LNCaP clone FGC (cell line): ENCODE measurements at regions not wholly inside any gene's neighbourhood (a gene's known extent, or its start where the extent isn't known, plus 50 kb on each side); places are given as distances from the start of the nearest gene placed in this dataset.
"Not testable (repeated sequence)": the region's sequence is repeated elsewhere in the genome, so short reads cannot be mapped to it uniquely, and the experiment has no call there.

ENCODE experiments used
- DNase-seq: peaks from one replicate; pipeline ENCODE4 v3.0.0-alpha.2; 2011; ENCODE audit warnings: low read depth
- H3K4me3 ChIP-seq: 2 replicates; pipeline ENCODE4 v1.5.1; 2011; ENCODE audit warnings: mild to moderate bottlenecking, low read depth, low read length, control low read depth
- TF ChIP-seq, protein P1 (sequence below): IDR thresholded peaks from 2 replicates; pipeline ENCODE4 v1.5.1; 2012; ENCODE audit warnings: mild to moderate bottlenecking; ENCODE audit not compliant: control insufficient read depth, insufficient read depth; ENCODE audit errors: extremely low read depth

DNA sequence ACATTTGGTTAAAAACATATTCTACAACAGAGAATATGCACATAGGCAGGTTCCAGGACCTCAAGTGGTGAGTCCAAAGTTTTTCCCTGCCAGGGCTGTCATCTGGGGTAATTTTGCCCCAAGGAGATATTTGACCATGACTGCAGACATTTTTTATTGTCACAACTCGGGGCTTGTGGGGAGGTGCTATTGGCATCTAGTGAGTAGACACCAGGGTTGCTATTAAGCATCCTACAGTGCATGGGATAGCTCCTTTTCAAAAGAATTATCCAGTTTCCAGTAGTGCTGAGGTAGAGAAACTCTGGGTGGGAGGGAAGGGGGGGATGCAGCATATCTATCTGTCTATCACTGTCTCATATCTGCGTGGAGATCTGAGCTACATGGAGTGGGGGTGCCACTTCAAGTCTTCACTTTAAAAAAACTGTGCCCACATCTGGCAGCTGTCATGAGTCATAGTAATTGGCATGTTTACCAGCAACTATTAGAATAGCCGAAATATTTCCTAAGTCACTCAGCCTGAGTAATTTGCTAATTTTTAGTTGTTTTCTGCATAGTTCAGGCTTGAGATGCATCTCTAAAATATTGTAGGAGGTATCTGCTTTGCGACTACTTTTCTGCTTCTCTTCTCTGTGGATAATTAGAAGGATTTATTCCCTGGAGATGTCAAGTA is 254.0 kb upstream of the RBMS1 start:
- TF ChIP-seq, protein P1, sequence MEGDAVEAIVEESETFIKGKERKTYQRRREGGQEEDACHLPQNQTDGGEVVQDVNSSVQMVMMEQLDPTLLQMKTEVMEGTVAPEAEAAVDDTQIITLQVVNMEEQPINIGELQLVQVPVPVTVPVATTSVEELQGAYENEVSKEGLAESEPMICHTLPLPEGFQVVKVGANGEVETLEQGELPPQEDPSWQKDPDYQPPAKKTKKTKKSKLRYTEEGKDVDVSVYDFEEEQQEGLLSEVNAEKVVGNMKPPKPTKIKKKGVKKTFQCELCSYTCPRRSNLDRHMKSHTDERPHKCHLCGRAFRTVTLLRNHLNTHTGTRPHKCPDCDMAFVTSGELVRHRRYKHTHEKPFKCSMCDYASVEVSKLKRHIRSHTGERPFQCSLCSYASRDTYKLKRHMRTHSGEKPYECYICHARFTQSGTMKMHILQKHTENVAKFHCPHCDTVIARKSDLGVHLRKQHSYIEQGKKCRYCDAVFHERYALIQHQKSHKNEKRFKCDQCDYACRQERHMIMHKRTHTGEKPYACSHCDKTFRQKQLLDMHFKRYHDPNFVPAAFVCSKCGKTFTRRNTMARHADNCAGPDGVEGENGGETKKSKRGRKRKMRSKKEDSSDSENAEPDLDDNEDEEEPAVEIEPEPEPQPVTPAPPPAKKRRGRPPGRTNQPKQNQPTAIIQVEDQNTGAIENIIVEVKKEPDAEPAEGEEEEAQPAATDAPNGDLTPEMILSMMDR = no peak
- DNase-seq = no peak
- H3K4me3 ChIP-seq = no peak overlapping the region

DNA sequence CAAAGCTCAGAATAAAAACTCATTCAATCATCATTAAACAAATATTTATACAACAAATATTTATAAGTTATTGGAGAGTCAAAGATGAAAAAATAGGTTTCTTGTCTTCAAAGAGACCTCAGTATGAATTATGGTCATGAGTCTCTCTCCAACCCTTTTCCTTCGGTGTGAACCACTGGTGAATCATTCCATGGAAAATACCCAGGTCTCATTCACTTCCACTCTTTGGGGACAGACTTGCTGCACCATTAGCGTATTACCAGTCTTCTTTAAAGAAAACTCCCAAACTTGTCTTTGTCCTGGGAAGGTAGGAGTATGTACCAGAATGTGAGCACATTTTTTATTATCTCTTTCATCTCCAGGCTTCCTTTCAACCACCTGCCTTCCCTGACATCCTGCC is 257.4 kb upstream of the RBMS1 start:
- TF ChIP-seq, protein P1 = no peak
- DNase-seq = no peak
- no peak overlapping the region for H3K4me3 ChIP-seq

DNA sequence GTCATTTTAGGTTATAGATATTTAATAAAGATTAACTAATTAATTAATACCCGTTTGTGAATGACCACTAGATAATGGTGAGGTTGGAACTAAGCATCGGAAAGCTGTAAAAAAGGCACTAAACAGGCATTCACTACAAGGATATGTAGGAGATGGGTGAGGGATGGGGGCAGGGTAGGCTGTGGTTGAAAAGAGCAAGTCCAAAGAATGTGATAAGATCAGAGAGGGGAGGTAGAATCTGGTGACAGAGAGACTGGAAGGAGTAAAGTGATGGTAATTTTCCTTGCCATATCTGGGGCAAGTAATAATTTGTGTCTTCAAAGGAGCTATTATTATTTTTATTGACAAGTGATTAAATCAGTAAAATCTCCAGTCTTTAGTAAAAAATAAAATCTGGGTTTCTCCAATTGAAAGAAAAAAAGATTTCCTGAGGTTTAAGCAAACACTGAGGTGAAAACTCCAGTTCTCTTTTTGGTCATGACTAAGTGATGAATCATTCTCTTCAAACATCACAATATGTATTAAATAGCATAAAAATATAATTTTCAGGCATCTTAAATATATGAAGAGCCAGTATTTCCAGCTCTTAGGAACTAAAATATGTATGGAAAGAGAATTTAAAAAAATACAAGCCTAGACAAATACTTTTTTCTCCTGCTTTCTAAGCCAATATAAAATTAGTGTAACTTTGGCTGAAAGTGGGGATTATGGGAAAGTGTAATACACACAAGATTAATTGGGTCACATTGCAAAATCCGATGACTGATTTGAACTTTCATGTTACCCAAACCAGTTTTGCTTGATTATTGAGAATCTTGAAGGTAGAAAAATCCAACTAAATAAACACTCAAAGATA is 259.1 kb upstream of the RBMS1 start:
- TF ChIP-seq, protein P1 = no peak
- no peak for DNase-seq
- no peak overlapping the region for H3K4me3 ChIP-seq

DNA sequence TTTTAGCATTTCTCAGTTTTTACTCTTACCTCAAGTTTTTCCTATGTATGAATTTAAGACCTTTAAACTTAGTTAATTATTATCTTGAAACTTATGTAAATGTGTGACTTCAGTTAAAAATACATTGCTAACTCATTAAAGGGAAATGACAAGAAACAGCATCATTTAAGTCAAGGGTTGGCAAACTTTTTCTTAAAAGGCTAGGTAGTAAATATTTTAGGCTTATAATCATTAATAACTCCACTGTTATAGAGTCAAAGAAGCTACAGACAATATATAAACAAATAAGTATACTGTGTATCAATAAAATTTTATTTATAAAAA is 259.7 kb upstream of the RBMS1 start:
- no peak overlapping the region for H3K4me3 ChIP-seq
- DNase-seq = no peak
- TF ChIP-seq, protein P1 = no peak

DNA sequence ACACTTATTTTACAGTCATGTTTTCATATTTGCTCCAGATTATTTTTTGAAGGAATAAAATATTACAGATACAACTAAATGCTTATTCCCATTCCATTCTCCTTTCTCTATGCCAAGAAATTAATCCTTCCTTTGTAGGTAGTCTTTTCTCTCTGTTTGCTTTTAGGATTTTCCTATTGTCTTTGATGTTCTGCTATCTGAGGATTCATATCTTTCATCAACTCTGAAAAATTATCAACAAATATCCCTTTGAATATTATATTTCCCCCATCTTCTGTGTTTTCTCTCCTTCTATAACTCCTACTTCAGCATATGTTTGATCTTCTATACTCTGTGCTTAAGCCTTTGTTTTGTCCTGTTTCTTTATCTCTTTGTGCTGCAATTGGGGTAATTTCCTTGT is 260.4 kb upstream of the RBMS1 start:
- H3K4me3 ChIP-seq = no peak overlapping the region
- TF ChIP-seq, protein P1 = no peak
- DNase-seq = no peak

DNA sequence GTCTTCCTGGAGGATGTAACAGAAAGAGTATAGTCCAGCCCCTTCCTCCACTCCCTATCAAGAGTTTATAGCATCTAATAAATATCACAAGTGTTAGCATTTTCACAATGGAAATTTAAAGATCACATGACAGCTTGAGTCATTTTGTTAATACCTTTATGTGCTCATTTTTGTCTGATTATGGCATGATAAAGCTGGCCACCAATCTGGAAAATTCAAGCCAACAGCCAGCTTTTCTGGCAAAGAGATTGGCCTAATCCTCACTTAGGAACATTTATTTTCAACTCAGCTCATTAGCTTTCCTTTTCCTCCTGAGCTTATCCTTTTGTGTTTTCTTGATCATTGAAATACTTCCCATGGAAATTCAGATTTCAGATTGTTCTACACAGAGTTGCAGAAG is 262.9 kb upstream of the RBMS1 start:
- no peak overlapping the region for H3K4me3 ChIP-seq
- no peak for DNase-seq
- TF ChIP-seq, protein P1 = no peak

DNA sequence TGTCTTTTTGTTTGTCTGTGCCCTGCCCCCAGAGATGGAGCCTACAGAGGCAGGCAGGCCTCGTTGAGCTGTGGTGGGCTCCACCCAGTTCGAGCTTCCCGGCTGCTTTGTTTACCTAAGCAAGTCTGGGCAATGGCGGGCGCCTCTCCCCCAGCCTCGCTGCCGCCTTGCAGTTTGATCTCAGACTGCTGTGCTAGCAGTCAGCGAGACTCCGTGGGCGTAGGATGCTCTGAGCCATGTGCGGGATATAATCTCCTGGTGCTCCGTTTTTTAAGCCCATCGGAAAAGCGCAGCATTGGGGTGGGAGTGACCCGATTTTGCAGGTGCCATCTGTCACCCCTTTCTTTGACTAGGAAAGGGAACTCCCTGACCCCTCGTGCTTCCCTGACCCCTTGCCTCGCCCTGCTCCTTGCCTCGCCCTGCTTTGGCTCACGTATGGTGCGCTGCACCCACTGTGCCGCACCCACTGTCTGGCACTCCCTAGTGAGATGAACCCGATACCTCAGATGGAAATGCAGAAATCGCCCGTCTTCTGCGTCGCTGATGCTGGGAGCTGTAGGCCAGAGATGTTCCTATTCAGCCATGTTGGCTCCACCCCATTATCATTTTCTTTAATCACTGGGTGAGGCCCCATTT is 269.0 kb upstream of the RBMS1 start:
- H3K4me3 ChIP-seq, DNase-seq: not testable (repeated sequence)
